IPS-18a (cell line): ENCODE measurements at regions not wholly inside any gene's neighbourhood (a gene's known extent, or its start where the extent isn't known, plus 50 kb on each side); places are given as distances from the start of the nearest gene placed in this dataset.

Source experiments
- H3K27ac ChIP-seq: one replicate; pipeline ENCODE4 v1.5.1; 2013; ENCODE audit warnings: low read length
- H3K27me3 ChIP-seq: one replicate; pipeline ENCODE4 v1.6.1; 2013; ENCODE audit warnings: mild to moderate bottlenecking, low read length; ENCODE audit not compliant: control insufficient read depth, insufficient read depth
- H3K36me3 ChIP-seq: one replicate; pipeline ENCODE4 v1.6.1; 2013; ENCODE audit warnings: low read depth, low read length; ENCODE audit not compliant: control insufficient read depth
- H3K4me1 ChIP-seq: one replicate; pipeline ENCODE4 v1.6.1; 2013; ENCODE audit warnings: low read depth, low read length; ENCODE audit not compliant: control insufficient read depth
- H3K4me3 ChIP-seq: one replicate; pipeline ENCODE4 v1.5.1; 2013; ENCODE audit warnings: low read length
- H3K9ac ChIP-seq: one replicate; pipeline ENCODE4 v1.6.1; 2013; ENCODE audit warnings: mild to moderate bottlenecking, low read length, moderate library complexity
- H3K9me3 ChIP-seq: one replicate; pipeline ENCODE4 v1.6.1; 2013; ENCODE audit warnings: low read depth, low read length; ENCODE audit not compliant: control insufficient read depth

DNA sequence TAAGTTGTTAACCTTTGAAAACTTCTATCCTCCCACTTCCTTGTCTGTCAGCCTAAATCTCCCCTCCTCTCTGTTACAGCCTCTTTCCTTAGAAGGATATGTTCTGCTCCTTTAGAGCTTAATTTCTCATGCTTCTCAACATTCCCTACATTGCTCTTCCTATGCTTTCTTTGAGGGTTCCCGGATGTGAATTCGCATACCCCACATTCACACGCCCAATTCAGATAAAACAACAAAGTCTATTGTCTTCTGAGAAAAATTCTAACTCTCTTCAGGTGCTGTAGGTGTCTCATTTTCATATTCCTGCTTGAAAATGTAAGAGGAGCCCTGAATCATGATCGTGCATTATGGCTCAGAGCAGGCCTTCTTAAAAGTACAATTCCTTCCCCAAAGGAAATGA, 171.8 kb upstream of the DPH6 start:
- Histone ChIP-seq H3K36me3 (no peaks in the 10 kb centered on the region), H3K9ac (no peak overlapping the region), H3K27ac (no peak overlapping the region), H3K27me3 (no peaks in the 10 kb centered on the region), H3K9me3 (no peaks in the 10 kb centered on the region), H3K4me1 (peaks cover 7% of the 10 kb centered on the region), H3K4me3 (no peak overlapping the region)

DNA sequence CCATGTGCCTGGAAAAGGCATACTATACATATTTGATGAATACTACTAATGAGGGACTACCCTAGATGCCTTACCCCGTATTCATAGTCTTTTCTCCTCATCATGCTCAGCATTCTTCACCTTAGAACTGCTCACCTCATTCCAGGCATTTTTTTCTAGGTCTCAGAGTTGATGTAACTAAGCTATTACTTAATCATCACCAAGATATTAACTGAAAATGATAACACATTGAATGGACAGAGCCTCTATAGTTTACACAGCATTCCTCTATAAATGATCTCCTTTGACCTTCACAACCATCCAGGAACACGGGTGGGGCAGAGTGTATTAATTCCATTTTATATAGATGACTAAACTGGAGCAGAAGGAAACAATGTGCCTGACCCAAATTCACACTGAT, 174.1 kb upstream of the DPH6 start:
- Histone ChIP-seq H3K4me1 (peaks cover 7% of the 10 kb centered on the region), H3K9me3 (no peaks in the 10 kb centered on the region), H3K27ac (no peak overlapping the region), H3K4me3 (no peak overlapping the region), H3K27me3 (no peaks in the 10 kb centered on the region), H3K36me3 (no peaks in the 10 kb centered on the region), H3K9ac (no peak overlapping the region)

DNA sequence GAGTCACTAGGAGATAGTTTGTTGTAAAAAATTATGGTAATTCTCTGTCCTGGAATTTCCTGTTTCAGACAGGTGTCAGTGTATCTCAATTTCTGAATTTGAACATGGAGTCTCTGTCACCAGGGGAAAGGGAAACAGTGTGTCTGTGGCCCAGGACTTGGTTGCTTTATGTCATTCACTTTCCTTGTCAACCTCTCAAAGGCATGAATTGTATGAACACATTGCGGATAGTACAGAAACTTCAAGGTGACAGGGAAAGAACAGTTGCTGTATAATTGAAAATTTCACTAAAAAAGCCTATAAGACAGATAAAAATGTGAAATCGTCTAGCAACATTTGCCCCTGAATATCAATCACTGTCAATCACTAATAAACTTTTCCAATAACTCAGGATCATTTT, 175.0 kb upstream of the DPH6 start:
- Histone ChIP-seq H3K9me3 (no peaks in the 10 kb centered on the region), H3K4me3 (no peak overlapping the region), H3K4me1 (peaks cover 7% of the 10 kb centered on the region), H3K27ac (no peak overlapping the region), H3K36me3 (no peaks in the 10 kb centered on the region), H3K9ac (no peak overlapping the region), H3K27me3 (no peaks in the 10 kb centered on the region)

DNA sequence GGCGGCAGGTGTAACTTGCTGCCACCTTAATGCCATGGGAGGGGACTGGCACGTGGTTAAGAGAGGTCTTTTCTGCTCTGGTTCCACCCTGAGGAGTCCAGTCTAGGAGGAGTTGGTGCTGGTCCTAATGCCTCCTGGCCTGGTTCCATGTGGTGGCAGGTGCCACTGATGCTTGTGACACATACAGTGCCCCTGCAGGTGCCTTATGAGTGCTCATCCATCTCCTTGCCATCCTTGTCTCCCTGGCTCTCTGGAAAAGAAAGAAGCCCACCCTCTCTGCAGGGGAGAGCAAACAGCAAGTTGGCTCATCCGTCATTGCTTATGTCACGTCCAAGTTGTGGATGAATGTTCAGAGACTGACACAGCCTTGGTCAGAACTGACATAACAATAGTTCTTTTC, 175.8 kb upstream of the DPH6 start:
- Histone ChIP-seq H3K4me1 (peaks cover 7% of the 10 kb centered on the region), H3K27ac (no peak overlapping the region), H3K9me3 (no peaks in the 10 kb centered on the region), H3K36me3 (no peaks in the 10 kb centered on the region), H3K27me3 (no peaks in the 10 kb centered on the region), H3K9ac (no peak overlapping the region), H3K4me3 (no peak overlapping the region)

DNA sequence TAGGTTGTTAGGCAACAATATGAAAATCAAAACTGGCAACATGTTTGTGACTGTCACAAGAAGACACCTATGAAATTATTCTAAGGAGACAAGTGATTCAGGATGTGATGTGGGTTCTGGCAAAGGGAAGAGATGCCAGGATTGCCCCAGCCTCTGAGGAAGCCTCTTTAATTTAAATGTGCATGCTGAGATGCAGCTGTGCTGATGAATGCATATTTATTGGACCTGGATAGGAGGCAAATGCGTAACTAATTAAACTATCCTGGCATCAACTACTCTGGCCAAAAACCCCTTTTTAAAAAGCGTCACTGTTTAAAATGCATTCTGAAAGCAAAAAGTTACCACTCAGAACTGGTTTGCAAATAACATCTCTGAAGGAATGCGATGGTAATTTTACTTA, 176.5 kb upstream of the DPH6 start:
- no peaks in the 10 kb centered on the region for H3K36me3 ChIP-seq
- H3K4me1 ChIP-seq: peaks cover 7% of the 10 kb centered on the region
- H3K27ac ChIP-seq: no peak overlapping the region
- no peaks in the 10 kb centered on the region for H3K9me3 ChIP-seq
- no peak overlapping the region for H3K4me3 ChIP-seq
- H3K27me3 ChIP-seq: no peaks in the 10 kb centered on the region
- H3K9ac ChIP-seq: no peak overlapping the region

DNA sequence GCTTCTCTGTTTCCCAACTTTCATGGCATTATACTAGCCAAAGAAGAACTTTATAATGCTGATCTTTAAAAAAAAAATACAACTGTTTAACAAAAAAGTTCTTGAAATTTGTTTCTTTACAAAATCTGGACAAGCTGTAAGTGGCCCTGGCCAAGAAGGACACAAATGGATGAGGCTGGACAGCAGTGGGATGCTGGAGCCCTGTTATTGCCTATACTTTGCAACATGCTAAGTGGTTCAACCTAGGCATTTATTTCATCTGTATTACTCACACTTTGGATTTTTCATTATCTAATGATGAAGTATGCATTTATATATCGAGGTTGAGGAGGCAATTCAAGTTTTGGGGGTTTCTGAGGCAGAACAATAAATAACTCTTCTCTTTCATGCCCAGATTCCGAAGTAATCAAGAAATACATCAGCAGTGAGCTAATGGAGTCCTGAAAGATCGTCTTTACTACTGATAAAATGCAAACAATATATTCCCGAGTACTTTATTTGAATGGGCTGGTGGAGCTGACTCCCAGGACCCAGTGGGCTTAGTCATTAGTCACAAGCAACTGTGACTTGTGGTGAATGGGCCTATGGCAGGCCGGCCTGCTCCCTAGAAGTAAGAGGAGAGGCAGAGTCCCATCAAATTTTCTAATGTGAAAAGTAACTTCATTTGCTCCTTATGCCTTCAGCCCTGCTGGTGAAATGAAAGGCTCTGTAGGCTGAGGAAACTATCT, 177.3 kb upstream of the DPH6 start:
- Histone ChIP-seq H3K27me3 (no peaks in the 10 kb centered on the region), H3K4me3 (no peak overlapping the region), H3K27ac (no peak overlapping the region), H3K9ac (no peak overlapping the region), H3K36me3 (no peaks in the 10 kb centered on the region), H3K9me3 (no peaks in the 10 kb centered on the region), H3K4me1 (peaks cover 4% of the 10 kb centered on the region)

DNA sequence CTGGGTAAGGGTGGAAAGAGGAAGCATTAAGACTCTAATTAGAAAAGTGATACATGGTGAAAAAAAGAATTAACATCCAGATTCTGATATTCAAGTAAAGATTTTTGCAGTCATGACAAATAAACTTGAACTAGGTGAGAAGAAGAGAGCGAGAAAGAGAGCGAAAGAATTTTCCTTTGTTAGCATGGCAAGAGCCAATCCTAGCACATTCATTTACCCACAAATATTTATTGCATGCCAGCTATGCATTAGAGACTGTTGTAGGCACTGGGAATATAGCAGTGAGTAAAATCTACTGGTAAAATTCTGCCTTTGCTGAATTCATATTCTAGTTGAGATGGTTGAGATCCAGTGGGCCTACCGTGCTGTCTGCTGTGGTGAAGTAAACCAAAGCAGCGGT, 177.9 kb upstream of the DPH6 start:
- H3K4me3 ChIP-seq: no peak overlapping the region

DNA sequence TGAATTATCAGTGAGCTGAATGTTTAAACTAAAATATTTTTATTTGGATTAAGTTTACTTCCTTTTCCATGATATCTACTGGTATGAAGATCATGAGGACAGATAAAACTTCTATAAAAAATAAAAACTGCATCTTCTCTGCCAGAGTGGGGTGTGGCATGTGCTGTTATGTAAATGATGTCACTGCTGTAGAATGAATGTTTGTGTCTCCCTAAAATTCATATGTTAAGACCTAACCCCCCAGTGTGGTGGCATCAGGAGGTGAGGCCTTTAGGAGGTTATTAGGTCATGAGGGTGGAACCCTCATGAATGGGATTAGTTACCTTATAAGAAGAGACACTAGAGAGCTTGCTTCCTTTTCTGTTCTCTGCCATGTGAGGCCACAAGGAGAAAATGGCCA, 178.7 kb upstream of the DPH6 start:
- H3K4me3 ChIP-seq: no peak overlapping the region
- H3K27me3 ChIP-seq: no peaks in the 10 kb centered on the region
- H3K9ac ChIP-seq: no peak overlapping the region
- H3K36me3 ChIP-seq: no peaks in the 10 kb centered on the region
- H3K9me3 ChIP-seq: no peaks in the 10 kb centered on the region
- H3K4me1 ChIP-seq: peaks cover 4% of the 10 kb centered on the region
- H3K27ac ChIP-seq: no peak overlapping the region

More for the DNA sequence above, 177.9 kb upstream of the DPH6 start:
- Histone ChIP-seq H3K36me3 (no peaks in the 10 kb centered on the region), H3K27ac (no peak overlapping the region), H3K4me1 (peaks cover 4% of the 10 kb centered on the region), H3K27me3 (no peaks in the 10 kb centered on the region), H3K9me3 (no peaks in the 10 kb centered on the region), H3K9ac (no peak overlapping the region)

DNA sequence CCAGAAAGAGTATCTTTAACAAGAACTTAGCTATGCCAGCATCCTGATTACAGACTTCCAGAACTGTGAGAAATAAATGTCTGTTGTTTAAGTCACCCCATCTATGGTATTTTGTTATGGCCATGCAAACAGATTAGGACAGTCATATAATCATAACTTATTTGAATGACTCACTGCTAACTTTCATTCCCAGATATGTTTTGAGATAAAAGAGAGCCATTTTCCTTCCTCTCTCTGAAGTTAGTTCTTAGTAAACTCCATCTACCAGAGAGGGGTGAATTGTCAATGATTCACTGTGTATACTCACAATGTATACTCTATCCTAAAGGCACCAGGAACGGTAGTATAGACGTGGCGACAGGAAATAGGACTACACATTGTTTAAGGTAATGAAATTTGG, 179.4 kb upstream of the DPH6 start:
- peaks cover 4% of the 10 kb centered on the region for H3K4me1 ChIP-seq
- no peaks in the 10 kb centered on the region for H3K36me3 ChIP-seq
- no peak overlapping the region for H3K4me3 ChIP-seq
- H3K9ac ChIP-seq: no peak overlapping the region
- H3K9me3 ChIP-seq: no peaks in the 10 kb centered on the region
- no peaks in the 10 kb centered on the region for H3K27me3 ChIP-seq
- H3K27ac ChIP-seq: no peak overlapping the region

DNA sequence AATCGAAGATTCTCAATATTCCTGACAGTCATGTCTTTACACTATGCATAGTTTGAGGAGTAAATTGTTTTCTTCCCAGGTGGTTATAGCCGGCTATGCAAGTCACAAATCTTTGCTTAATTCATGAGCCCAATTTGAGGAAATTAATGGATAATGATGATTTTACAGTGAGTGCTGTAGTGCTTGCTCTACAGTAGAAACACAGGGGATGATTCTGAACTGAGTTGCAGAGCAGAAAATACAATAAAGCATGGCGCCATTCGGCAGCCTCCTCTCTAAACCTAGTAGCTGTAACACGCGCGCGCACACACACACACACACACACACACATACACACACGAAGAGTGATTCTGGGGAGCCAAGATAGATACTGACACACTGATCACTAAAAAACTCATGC, 181.7 kb upstream of the DPH6 start:
- Histone ChIP-seq H3K4me3 (no peak overlapping the region), H3K9me3 (no peaks in the 10 kb centered on the region), H3K4me1 (peaks cover 1% of the 10 kb centered on the region), H3K9ac (no peak overlapping the region), H3K27me3 (no peaks in the 10 kb centered on the region), H3K36me3 (no peaks in the 10 kb centered on the region), H3K27ac (no peak overlapping the region)

DNA sequence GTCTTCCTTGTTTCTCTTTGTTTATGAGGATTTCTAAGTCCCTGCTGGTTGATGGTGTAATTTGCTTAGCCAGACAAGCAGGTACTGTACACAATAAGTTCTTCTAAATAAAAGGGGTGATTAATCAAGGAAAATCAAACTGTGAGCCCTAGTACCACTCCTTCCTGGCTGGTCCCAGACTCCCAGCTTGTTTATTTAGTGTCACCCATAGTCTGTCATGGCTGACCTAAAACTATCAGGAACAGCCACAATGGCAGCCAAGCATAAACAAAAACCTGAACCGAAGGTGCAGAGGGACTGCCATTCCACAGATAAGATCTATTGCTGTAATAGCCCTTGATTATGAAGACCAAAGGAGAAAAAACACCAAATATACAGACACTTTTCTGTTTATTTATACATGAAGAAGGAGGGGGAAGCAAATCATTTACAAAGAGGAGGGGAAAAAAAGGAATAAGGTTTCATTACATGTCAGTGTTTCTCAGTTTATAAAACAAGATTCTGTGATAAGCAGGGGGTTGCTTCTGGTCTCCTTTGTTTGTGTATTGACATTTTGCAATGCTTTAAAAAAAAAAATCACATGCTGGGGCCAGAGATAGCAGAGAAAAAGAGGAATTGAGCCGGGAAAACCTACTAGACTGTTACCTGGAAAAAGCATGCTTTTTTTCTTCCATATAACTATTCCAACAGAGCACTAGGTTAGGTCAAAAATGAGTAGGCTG, 182.4 kb upstream of the DPH6 start:
- Histone ChIP-seq H3K4me3 (no peak overlapping the region), H3K4me1 (no peaks in the 10 kb centered on the region), H3K9me3 (no peaks in the 10 kb centered on the region), H3K27me3 (no peaks in the 10 kb centered on the region), H3K9ac (no peak overlapping the region), H3K36me3 (no peaks in the 10 kb centered on the region), H3K27ac (no peak overlapping the region)

DNA sequence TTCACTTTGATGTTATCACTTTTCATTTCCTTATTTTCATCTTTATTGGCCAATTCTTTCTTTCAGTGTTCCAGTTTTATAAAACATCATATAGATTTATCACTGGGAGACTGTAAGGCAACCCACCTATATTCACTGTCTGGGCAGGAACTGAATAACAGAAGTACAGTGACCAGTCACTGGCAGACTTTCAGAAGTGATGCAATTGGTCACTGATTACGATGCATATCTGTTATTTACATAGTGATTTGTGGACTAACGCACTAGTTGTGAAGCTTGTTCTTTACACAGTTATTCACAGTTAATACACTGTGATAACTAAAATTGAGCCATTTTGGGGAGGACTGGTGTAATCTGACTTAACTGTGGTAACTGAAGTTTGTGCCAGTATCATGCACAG, 190.2 kb upstream of the DPH6 start:
- Histone ChIP-seq H3K9me3 (no peaks in the 10 kb centered on the region), H3K27ac (no peak overlapping the region), H3K27me3 (no peaks in the 10 kb centered on the region), H3K4me3 (no peak overlapping the region), H3K9ac (no peak overlapping the region), H3K36me3 (no peaks in the 10 kb centered on the region), H3K4me1 (no peaks in the 10 kb centered on the region)
